H1 (cell line): ENCODE measurements at regions not wholly inside any gene's neighbourhood (a gene's known extent, or its start where the extent isn't known, plus 50 kb on each side); places are given as distances from the start of the nearest gene placed in this dataset.

ENCODE experiments used
- CBX5 ChIP-seq: fragments of 300-800, 300-1000 bp; sonication (generic); IDR thresholded peaks from 2 replicates; pipeline ENCODE4 v1.7.1; 2016; ENCODE audit warnings: antibody characterized with exemption, low read length, low read depth
- CEBPB ChIP-seq: IDR thresholded peaks from 2 replicates; pipeline ENCODE4 v1.6.1; 2012; ENCODE audit warnings: low read depth, low read length
- CTCF ChIP-seq, 3 experiments: IDR thresholded peaks; 1 replicate in 2 of 3; 2 replicates in 1 of 3; pipeline versions ENCODE4 v1.5.1 to v1.6.1; 2011; ENCODE audit warnings: low read length in 3 of 3, mild to moderate bottlenecking in 3 of 3, inconsistent platforms in 2 of 3, low read depth in 1 of 3, moderate library complexity in 1 of 3; ENCODE audit not compliant: insufficient read depth in 1 of 3; ENCODE audit errors: control extremely low read depth in 1 of 3
- E2F6 ChIP-seq: IDR thresholded peaks from 2 replicates; pipeline ENCODE4 v1.6.1; 2012; ENCODE audit warnings: inconsistent platforms
- KDM5A ChIP-seq: fragments of 200-600 bp; IDR thresholded peaks from 2 replicates; pipeline ENCODE4 v1.7.1; 2012; ENCODE audit warnings: mild to moderate bottlenecking, low read length, inconsistent platforms, mixed read lengths
- USF2 ChIP-seq: IDR thresholded peaks from 2 replicates; pipeline ENCODE4 v1.6.1; 2011; ENCODE audit warnings: low read length, improper control_type of control experiment

GRCh38 chr4:128454881-128455280 is 167.3 kb upstream of the PGRMC2 start (continued):
- TF ChIP-seq CTCF (IDR thresholded peaks at IDR 0.05; ENCODE audit: control extremely low read depth in 1 of 3, insufficient read depth in 1 of 3, low read depth in 1 of 3, low read length in 3 of 3), result no peak
- no peak for TF ChIP-seq CEBPB
- TF ChIP-seq E2F6, result no peak
- no peak for TF ChIP-seq KDM5A
- TF ChIP-seq CBX5, result no peak
- TF ChIP-seq USF2, result no peak
- TF ChIP-seq, all 59 proteins: peak for 0
